ENCODE measurements at regions not wholly inside any gene's neighbourhood (a gene's known extent, or its start where the extent isn't known, plus 50 kb on each side); places are given as distances from the start of the nearest gene placed in this dataset.
A peak's percentile ranks its signal among the peaks of the same experiment; 100 is the strongest.
"Not testable (repeated sequence)": the region's sequence is repeated elsewhere in the genome, so short reads cannot be mapped to it uniquely, and the experiment has no call there.

GRCh38 chr3:187540847-187541246 is 129.3 kb downstream of the SST start:
- no peak for DNase-seq (ENCODE audit: low spot score)

GRCh38 chr3:187536185-187536584 is 134.0 kb downstream of the SST start:
- DNase-seq (ENCODE audit: low spot score): no peak

GRCh38 chr3:187533797-187534196 is 136.4 kb downstream of the SST start:
- DNase-seq (ENCODE audit: low spot score): no peak

- no peak for DNase-seq (ENCODE audit: low spot score)
Observed at GRCh38 chr3:187531831-187532230, 138.4 kb downstream of the SST start.

GRCh38 chr3:187522890-187523289 is 147.3 kb downstream of the SST start:
- no peak for DNase-seq (ENCODE audit: low spot score)

GRCh38 chr3:187522293-187522692 is 147.9 kb downstream of the SST start:
- DNase-seq (ENCODE audit: low spot score): peak; percentile 22

GRCh38 chr3:187521546-187521945 is 148.6 kb downstream of the SST start:
- DNase-seq (ENCODE audit: low spot score): no peak

- DNase-seq (ENCODE audit: low spot score): no peak
Observed at GRCh38 chr3:187520027-187520945, 149.9 kb downstream of the SST start.

GRCh38 chr3:187519428-187519890 is 150.7 kb downstream of the SST start:
- no peak for DNase-seq (ENCODE audit: low spot score)

- DNase-seq (ENCODE audit: low spot score): no peak
Observed at GRCh38 chr3:187518616-187519015, 150.4 kb downstream of the RTP4 start.

- DNase-seq (ENCODE audit: low spot score): no peak
Observed at GRCh38 chr3:187518207-187518606, 150.0 kb downstream of the RTP4 start.

GRCh38 chr3:187516446-187517185 is 148.4 kb downstream of the RTP4 start:
- no peak for DNase-seq (ENCODE audit: low spot score)

GRCh38 chr3:187507905-187508304 is 139.7 kb downstream of the RTP4 start:
- DNase-seq (ENCODE audit: low spot score): no peak

GRCh38 chr3:187507266-187507665 is 139.1 kb downstream of the RTP4 start:
- DNase-seq (ENCODE audit: low spot score): no peak

- DNase-seq (ENCODE audit: low spot score): no peak
Observed at GRCh38 chr3:187504435-187504834, 136.2 kb downstream of the RTP4 start.

- no peak for DNase-seq (ENCODE audit: low spot score)
Observed at GRCh38 chr3:187498211-187498724, 130.1 kb downstream of the RTP4 start.

- no peak for DNase-seq (ENCODE audit: low spot score)
Observed at GRCh38 chr3:187497052-187497451, 128.9 kb downstream of the RTP4 start.

- DNase-seq (ENCODE audit: low spot score): not testable (repeated sequence)
Observed at GRCh38 chr3:187494056-187494455, 125.9 kb downstream of the RTP4 start.

GRCh38 chr3:187491371-187491770 is 123.2 kb downstream of the RTP4 start:
- DNase-seq (ENCODE audit: low spot score): no peak

GRCh38 chr3:187490366-187490765 is 122.2 kb downstream of the RTP4 start:
- no peak for DNase-seq (ENCODE audit: low spot score)

GRCh38 chr3:187484547-187485295 is 116.5 kb downstream of the RTP4 start:
- DNase-seq (ENCODE audit: low spot score): no peak

- DNase-seq (ENCODE audit: low spot score): no peak
Observed at GRCh38 chr3:187481426-187481825, 113.2 kb downstream of the RTP4 start.

Measured in SK-N-DZ (cell line).